ENCODE measurements at regions not wholly inside any gene's neighbourhood (a gene's known extent, or its start where the extent isn't known, plus 50 kb on each side); places are given as distances from the start of the nearest gene placed in this dataset.

GRCh38 chr12:92582475-92582874, 120.3 kb upstream of the PLEKHG7 start:
- DNase-seq (ENCODE audit: extremely low spot score in 2 of 2): no peak
- Histone ChIP-seq H3K9me3 (no peaks in the 10 kb centered on the region), H3K4me1 (no peaks in the 10 kb centered on the region), H3K36me3 (no peaks in the 10 kb centered on the region), H3K4me3 (no peak overlapping the region), H3K27me3 (no peaks in the 10 kb centered on the region), H3K27ac (no peak overlapping the region)
- intact Hi-C loops (cut with DNase I): no loop called here
- TF ChIP-seq POLR2AphosphoS5 (IDR thresholded peaks at IDR 0.05; ENCODE audit: insufficient read depth in 1 of 2, low read depth in 1 of 2) (no peak), CTCF (IDR thresholded peaks at IDR 0.05) (no peak), POLR2A (IDR thresholded peaks at IDR 0.05) (no peak)

GRCh38 chr12:92581604-92582003, 121.2 kb upstream of the PLEKHG7 start:
- TF ChIP-seq CTCF (IDR thresholded peaks at IDR 0.05): no peak
- no peak for TF ChIP-seq POLR2AphosphoS5 (IDR thresholded peaks at IDR 0.05; ENCODE audit: insufficient read depth in 1 of 2, low read depth in 1 of 2)
- TF ChIP-seq POLR2A (IDR thresholded peaks at IDR 0.05): no peak
- no peak overlapping the region for H3K4me3 ChIP-seq
- H3K4me1 ChIP-seq: no peaks in the 10 kb centered on the region
- H3K36me3 ChIP-seq: no peaks in the 10 kb centered on the region
- H3K9me3 ChIP-seq: no peaks in the 10 kb centered on the region
- no peak for DNase-seq (ENCODE audit: extremely low spot score in 2 of 2)
- no peak overlapping the region for H3K27ac ChIP-seq
- no peaks in the 10 kb centered on the region for H3K27me3 ChIP-seq
- intact Hi-C loops (cut with DNase I): no loop called here

- no peaks in the 10 kb centered on the region for H3K27me3 ChIP-seq
- no peaks in the 10 kb centered on the region for H3K36me3 ChIP-seq
- no peak overlapping the region for H3K4me3 ChIP-seq
- no peak overlapping the region for H3K27ac ChIP-seq
- H3K4me1 ChIP-seq: peaks cover 7% of the 10 kb centered on the region
- intact Hi-C loops (cut with DNase I): no loop called here
- no peak for DNase-seq (ENCODE audit: extremely low spot score in 2 of 2)
- H3K9me3 ChIP-seq: no peaks in the 10 kb centered on the region
- TF ChIP-seq CTCF (IDR thresholded peaks at IDR 0.05) (no peak), POLR2AphosphoS5 (IDR thresholded peaks at IDR 0.05; ENCODE audit: insufficient read depth in 1 of 2, low read depth in 1 of 2) (no peak), POLR2A (IDR thresholded peaks at IDR 0.05) (no peak)
Observed at GRCh38 chr12:92574911-92575570, 127.7 kb upstream of the PLEKHG7 start.

GRCh38 chr12:92574051-92574783, 128.6 kb upstream of the PLEKHG7 start:
- Histone ChIP-seq H3K4me3 (no peak overlapping the region), H3K27ac (no peak overlapping the region), H3K4me1 (peaks cover 10% of the 10 kb centered on the region), H3K9me3 (no peaks in the 10 kb centered on the region), H3K27me3 (no peaks in the 10 kb centered on the region), H3K36me3 (no peaks in the 10 kb centered on the region)
- no peak for DNase-seq (ENCODE audit: extremely low spot score in 2 of 2)
- intact Hi-C loops (cut with DNase I): no loop called here
- TF ChIP-seq POLR2AphosphoS5 (IDR thresholded peaks at IDR 0.05; ENCODE audit: insufficient read depth in 1 of 2, low read depth in 1 of 2) (no peak), POLR2A (IDR thresholded peaks at IDR 0.05) (no peak), CTCF (IDR thresholded peaks at IDR 0.05) (no peak)

- Histone ChIP-seq H3K36me3 (no peaks in the 10 kb centered on the region), H3K27ac (peak overlapping the region; percentile 19), H3K4me3 (no peak overlapping the region), H3K27me3 (no peaks in the 10 kb centered on the region), H3K4me1 (peaks cover 10% of the 10 kb centered on the region), H3K9me3 (no peaks in the 10 kb centered on the region)
- DNase-seq (ENCODE audit: extremely low spot score in 2 of 2): no peak
- TF ChIP-seq POLR2A (IDR thresholded peaks at IDR 0.05) (no peak), POLR2AphosphoS5 (IDR thresholded peaks at IDR 0.05; ENCODE audit: insufficient read depth in 1 of 2, low read depth in 1 of 2) (peak in 1 of 2 donors; percentile 36)
- intact Hi-C loops (cut with DNase I): no loop called here
Observed at GRCh38 chr12:92573104-92573503, 129.7 kb upstream of the PLEKHG7 start.
